BLaER1 (cell line): ENCODE measurements at regions not wholly inside any gene's neighbourhood (a gene's known extent, or its start where the extent isn't known, plus 50 kb on each side); places are given as distances from the start of the nearest gene placed in this dataset.

Experiments
- H3K27ac ChIP-seq: shearing (Covaris generic); formaldehyde crosslinking; 2 replicates; pipeline ENCODE4 v1.8.1; 2022
- H3K27me3 ChIP-seq: shearing (Covaris generic); formaldehyde crosslinking; 2 replicates; pipeline ENCODE4 v1.8.1; 2022
- H3K36me3 ChIP-seq: shearing (Covaris generic); formaldehyde crosslinking; 2 replicates; pipeline ENCODE4 v1.8.1; 2022
- H3K4me1 ChIP-seq: shearing (Covaris generic); formaldehyde crosslinking; 2 replicates; pipeline ENCODE4 v1.8.1; 2022
- H3K4me2 ChIP-seq: shearing (Covaris generic); formaldehyde crosslinking; 2 replicates; pipeline ENCODE4 v1.8.1; 2022
- H3K4me3 ChIP-seq: shearing (Covaris generic); formaldehyde crosslinking; 2 replicates; pipeline ENCODE4 v1.8.1; 2022
- H3K9ac ChIP-seq: shearing (Covaris generic); formaldehyde crosslinking; 2 replicates; pipeline ENCODE4 v1.8.1; 2022
- H3K9me3 ChIP-seq: shearing (Covaris generic); formaldehyde crosslinking; 2 replicates; pipeline ENCODE4 v1.8.1; 2022
- H4K20me1 ChIP-seq: shearing (Covaris generic); formaldehyde crosslinking; 2 replicates; pipeline ENCODE4 v1.8.1; 2022
- Cebpa-rat ChIP-seq: shearing (Covaris generic); IDR thresholded peaks from 2 replicates; pipeline ENCODE4 v1.8.1; 2022

DNA sequence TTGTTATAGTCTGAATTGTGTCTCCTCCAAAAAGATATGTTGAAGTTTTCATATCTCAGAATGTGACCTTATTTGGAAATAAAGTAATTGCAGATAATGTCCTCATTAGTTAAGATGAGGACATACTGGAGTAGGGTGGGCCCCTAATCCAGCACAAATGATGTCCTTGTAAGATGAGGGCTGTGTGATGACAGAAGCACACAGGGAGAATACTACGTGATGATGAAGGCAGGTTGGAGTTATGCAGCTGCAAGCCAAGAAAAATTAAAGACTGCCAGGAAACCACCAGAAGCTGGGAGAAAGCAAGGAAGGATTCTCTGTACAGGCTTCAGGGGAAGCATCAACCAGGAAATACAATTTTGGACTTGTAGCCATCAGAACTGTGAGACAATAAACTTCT is 58.3 kb upstream of the PNPT1 start:
- H3K36me3 ChIP-seq = no peaks in the 10 kb centered on the region
- H3K27ac ChIP-seq = no peak overlapping the region
- H3K9me3 ChIP-seq = no peaks in the 10 kb centered on the region
- no peak for TF ChIP-seq Cebpa-rat
- no peak overlapping the region for H3K9ac ChIP-seq
- H3K4me2 ChIP-seq = no peak overlapping the region
- no peaks in the 10 kb centered on the region for H4K20me1 ChIP-seq
- no peaks in the 10 kb centered on the region for H3K27me3 ChIP-seq
- no peaks in the 10 kb centered on the region for H3K4me1 ChIP-seq
- no peak overlapping the region for H3K4me3 ChIP-seq

DNA sequence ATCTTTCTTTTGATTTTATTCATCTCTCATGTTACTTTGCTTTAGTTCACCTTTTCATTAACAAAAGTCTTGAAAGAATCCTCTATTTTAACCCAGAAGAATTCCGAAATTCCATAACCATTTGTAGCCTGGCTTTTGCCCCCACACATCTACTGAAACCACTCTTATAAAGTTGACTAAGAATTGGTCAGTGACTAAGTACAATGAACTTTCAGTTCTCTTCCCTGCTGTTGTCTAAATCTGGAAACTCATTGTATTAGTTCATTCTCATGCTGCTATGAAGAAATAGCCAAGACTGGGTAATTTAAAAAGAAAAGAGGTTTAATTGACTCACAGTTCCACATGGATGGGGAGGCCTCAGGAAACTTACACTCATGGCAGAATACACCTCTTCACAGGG is 49.9 kb upstream of the PNPT1 start:
- Histone ChIP-seq H3K4me3 (no peak overlapping the region), H3K27ac (no peak overlapping the region), H3K27me3 (no peaks in the 10 kb centered on the region), H3K4me1 (no peaks in the 10 kb centered on the region), H3K36me3 (no peaks in the 10 kb centered on the region), H3K9me3 (no peaks in the 10 kb centered on the region), H4K20me1 (no peaks in the 10 kb centered on the region), H3K9ac (no peak overlapping the region), H3K4me2 (no peak overlapping the region)
- no peak for TF ChIP-seq Cebpa-rat
